ENCODE measurements at regions not wholly inside any gene's neighbourhood (a gene's known extent, or its start where the extent isn't known, plus 50 kb on each side); places are given as distances from the start of the nearest gene placed in this dataset.

DNA sequence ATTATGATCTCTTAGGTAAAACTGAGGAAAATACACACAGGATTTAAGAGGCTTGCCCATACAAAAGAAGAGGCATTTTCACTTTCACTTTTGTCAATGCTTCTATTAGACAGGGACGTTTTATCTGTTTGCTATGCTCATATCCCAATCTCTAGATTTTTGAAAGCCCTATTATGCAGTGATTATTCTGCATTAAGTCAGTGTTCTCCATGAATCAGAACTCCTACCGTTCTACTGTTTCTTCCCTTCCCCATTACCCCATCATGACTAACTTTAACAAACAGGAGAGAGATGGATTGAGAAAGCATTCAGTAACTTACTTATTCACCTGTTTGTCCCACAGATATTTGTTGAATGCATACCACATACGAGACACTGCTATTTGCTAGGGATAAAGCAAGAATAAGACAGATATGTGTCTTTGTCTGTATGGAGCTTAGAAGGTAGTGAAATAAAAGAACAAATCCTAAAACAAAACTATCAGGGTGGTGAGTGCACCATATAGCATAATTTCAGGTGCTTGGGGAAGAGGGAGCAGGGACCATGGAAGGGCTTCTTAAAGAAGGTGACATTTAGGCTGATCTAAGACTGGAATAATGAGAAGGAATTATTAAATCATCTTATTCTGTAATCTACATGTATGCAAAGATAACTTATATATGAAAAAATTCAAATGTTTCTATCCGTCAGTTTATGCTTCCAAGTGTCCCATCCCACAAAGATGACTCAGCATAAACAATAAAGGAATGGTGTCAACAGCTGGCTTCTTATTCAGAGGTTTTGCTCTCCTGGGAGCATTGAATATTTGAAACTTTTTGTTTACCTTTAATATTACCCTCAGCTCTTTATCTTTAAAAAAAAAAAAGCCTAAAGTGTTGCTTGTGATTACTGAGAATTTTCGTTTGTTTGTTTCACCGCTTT lies 328.1 kb downstream of the HINT1 start:
- no peak for TF ChIP-seq POLR2A (IDR thresholded peaks at IDR 0.05)
- TF ChIP-seq, protein P1, sequence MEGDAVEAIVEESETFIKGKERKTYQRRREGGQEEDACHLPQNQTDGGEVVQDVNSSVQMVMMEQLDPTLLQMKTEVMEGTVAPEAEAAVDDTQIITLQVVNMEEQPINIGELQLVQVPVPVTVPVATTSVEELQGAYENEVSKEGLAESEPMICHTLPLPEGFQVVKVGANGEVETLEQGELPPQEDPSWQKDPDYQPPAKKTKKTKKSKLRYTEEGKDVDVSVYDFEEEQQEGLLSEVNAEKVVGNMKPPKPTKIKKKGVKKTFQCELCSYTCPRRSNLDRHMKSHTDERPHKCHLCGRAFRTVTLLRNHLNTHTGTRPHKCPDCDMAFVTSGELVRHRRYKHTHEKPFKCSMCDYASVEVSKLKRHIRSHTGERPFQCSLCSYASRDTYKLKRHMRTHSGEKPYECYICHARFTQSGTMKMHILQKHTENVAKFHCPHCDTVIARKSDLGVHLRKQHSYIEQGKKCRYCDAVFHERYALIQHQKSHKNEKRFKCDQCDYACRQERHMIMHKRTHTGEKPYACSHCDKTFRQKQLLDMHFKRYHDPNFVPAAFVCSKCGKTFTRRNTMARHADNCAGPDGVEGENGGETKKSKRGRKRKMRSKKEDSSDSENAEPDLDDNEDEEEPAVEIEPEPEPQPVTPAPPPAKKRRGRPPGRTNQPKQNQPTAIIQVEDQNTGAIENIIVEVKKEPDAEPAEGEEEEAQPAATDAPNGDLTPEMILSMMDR (IDR thresholded peaks at IDR 0.05): no peak
- no peak for TF ChIP-seq EP300 (IDR thresholded peaks at IDR 0.05)
